T-helper 1 cell treated with Interleukin-12 subunit alpha and Interleukin-12 subunit beta and Interleukin-4 antibody, amounts not matched to agents 30 μg/mL and 1 μg/mL, for 36 hours (primary cell): ENCODE measurements at regions not wholly inside any gene's neighbourhood (a gene's known extent, or its start where the extent isn't known, plus 50 kb on each side); places are given as distances from the start of the nearest gene placed in this dataset.
"Not testable (repeated sequence)": the region's sequence is repeated elsewhere in the genome, so short reads cannot be mapped to it uniquely, and the experiment has no call there.

Experiments used
- H3K27ac Mint-ChIP-seq: one replicate; pipeline ENCODE4 v1.8.0; 2021; ENCODE audit warnings: mild to moderate bottlenecking, mixed read lengths
- H3K27me3 Mint-ChIP-seq: one replicate; pipeline ENCODE4 v1.8.0; 2021; ENCODE audit warnings: low read depth, mixed read lengths
- H3K36me3 Mint-ChIP-seq: one replicate; pipeline ENCODE4 v1.8.0; 2021; ENCODE audit warnings: low read depth, mixed read lengths
- H3K4me1 Mint-ChIP-seq: one replicate; pipeline ENCODE4 v1.8.0; 2021; ENCODE audit warnings: low read depth, mixed read lengths
- H3K4me3 Mint-ChIP-seq: one replicate; pipeline ENCODE4 v1.8.0; 2021; ENCODE audit warnings: mild to moderate bottlenecking, moderate library complexity, mixed read lengths
- H3K9me3 Mint-ChIP-seq: one replicate; pipeline ENCODE4 v1.8.0; 2021; ENCODE audit warnings: mixed read lengths

- not testable (repeated sequence) for H3K4me1 Mint-ChIP-seq, H3K36me3 Mint-ChIP-seq, H3K4me3 Mint-ChIP-seq, H3K27me3 Mint-ChIP-seq, H3K27ac Mint-ChIP-seq
- H3K9me3 Mint-ChIP-seq: peaks cover 47% of the 10 kb centered on the region
These were observed 3966.2 kb upstream of the OR11H1 start for GRCh38 chr22:11561744-11562143.

- H3K9me3 Mint-ChIP-seq: peaks cover 69% of the 10 kb centered on the region
These were observed 3959.0 kb upstream of the OR11H1 start for GRCh38 chr22:11568837-11569563.

GRCh38 chr22:11569564-11569940 is 3958.4 kb upstream of the OR11H1 start:
- H3K4me3 Mint-ChIP-seq, H3K4me1 Mint-ChIP-seq, H3K36me3 Mint-ChIP-seq, H3K27ac Mint-ChIP-seq, H3K27me3 Mint-ChIP-seq: not testable (repeated sequence)
- peaks cover 72% of the 10 kb centered on the region for H3K9me3 Mint-ChIP-seq

More at GRCh38 chr22:11568837-11569563, 3959.0 kb upstream of the OR11H1 start:
- H3K36me3 Mint-ChIP-seq, H3K4me3 Mint-ChIP-seq, H3K27me3 Mint-ChIP-seq, H3K4me1 Mint-ChIP-seq, H3K27ac Mint-ChIP-seq: not testable (repeated sequence)

GRCh38 chr22:11573154-11573553 is 3954.8 kb upstream of the OR11H1 start:
- not testable (repeated sequence) for H3K27ac Mint-ChIP-seq, H3K27me3 Mint-ChIP-seq, H3K4me3 Mint-ChIP-seq, H3K4me1 Mint-ChIP-seq, H3K36me3 Mint-ChIP-seq
- H3K9me3 Mint-ChIP-seq: peaks cover 79% of the 10 kb centered on the region

GRCh38 chr22:11574231-11574630 is 3953.8 kb upstream of the OR11H1 start:
- not testable (repeated sequence) for H3K4me1 Mint-ChIP-seq, H3K36me3 Mint-ChIP-seq, H3K4me3 Mint-ChIP-seq, H3K27me3 Mint-ChIP-seq, H3K27ac Mint-ChIP-seq
- H3K9me3 Mint-ChIP-seq: peaks cover 79% of the 10 kb centered on the region

- H3K36me3 Mint-ChIP-seq, H3K4me3 Mint-ChIP-seq, H3K4me1 Mint-ChIP-seq, H3K27ac Mint-ChIP-seq, H3K27me3 Mint-ChIP-seq: not testable (repeated sequence)
- H3K9me3 Mint-ChIP-seq: peaks cover 79% of the 10 kb centered on the region
These were observed 3953.3 kb upstream of the OR11H1 start for GRCh38 chr22:11574659-11575058.

GRCh38 chr22:11576740-11577139 is 3951.3 kb upstream of the OR11H1 start:
- H3K36me3 Mint-ChIP-seq, H3K27me3 Mint-ChIP-seq, H3K4me1 Mint-ChIP-seq, H3K27ac Mint-ChIP-seq, H3K4me3 Mint-ChIP-seq: not testable (repeated sequence)
- H3K9me3 Mint-ChIP-seq: peaks cover 81% of the 10 kb centered on the region

GRCh38 chr22:11578115-11578514 is 3949.9 kb upstream of the OR11H1 start:
- not testable (repeated sequence) for H3K27ac Mint-ChIP-seq, H3K36me3 Mint-ChIP-seq, H3K4me1 Mint-ChIP-seq, H3K27me3 Mint-ChIP-seq, H3K4me3 Mint-ChIP-seq
- peaks cover 80% of the 10 kb centered on the region for H3K9me3 Mint-ChIP-seq

GRCh38 chr22:11578551-11578950 is 3949.4 kb upstream of the OR11H1 start:
- not testable (repeated sequence) for H3K27ac Mint-ChIP-seq, H3K27me3 Mint-ChIP-seq, H3K4me3 Mint-ChIP-seq

GRCh38 chr22:11582048-11582447 is 3945.9 kb upstream of the OR11H1 start:
- not testable (repeated sequence) for H3K4me3 Mint-ChIP-seq, H3K27ac Mint-ChIP-seq, H3K27me3 Mint-ChIP-seq, H3K4me1 Mint-ChIP-seq, H3K36me3 Mint-ChIP-seq
- peaks cover 75% of the 10 kb centered on the region for H3K9me3 Mint-ChIP-seq

More at GRCh38 chr22:11578551-11578950, 3949.4 kb upstream of the OR11H1 start:
- not testable (repeated sequence) for H3K36me3 Mint-ChIP-seq, H3K4me1 Mint-ChIP-seq
- H3K9me3 Mint-ChIP-seq: peaks cover 81% of the 10 kb centered on the region

- not testable (repeated sequence) for H3K4me3 Mint-ChIP-seq, H3K4me1 Mint-ChIP-seq, H3K27ac Mint-ChIP-seq, H3K36me3 Mint-ChIP-seq, H3K27me3 Mint-ChIP-seq
- H3K9me3 Mint-ChIP-seq: peaks cover 67% of the 10 kb centered on the region
These were observed 3943.8 kb upstream of the OR11H1 start for GRCh38 chr22:11584231-11584630.

- not testable (repeated sequence) for H3K27me3 Mint-ChIP-seq, H3K27ac Mint-ChIP-seq, H3K4me1 Mint-ChIP-seq, H3K36me3 Mint-ChIP-seq, H3K4me3 Mint-ChIP-seq
- H3K9me3 Mint-ChIP-seq: peaks cover 73% of the 10 kb centered on the region
These were observed 3933.4 kb upstream of the OR11H1 start for GRCh38 chr22:11594552-11594951.

- peaks cover 65% of the 10 kb centered on the region for H3K9me3 Mint-ChIP-seq
- not testable (repeated sequence) for H3K27me3 Mint-ChIP-seq, H3K36me3 Mint-ChIP-seq, H3K4me3 Mint-ChIP-seq, H3K4me1 Mint-ChIP-seq, H3K27ac Mint-ChIP-seq
These were observed 3930.2 kb upstream of the OR11H1 start for GRCh38 chr22:11597666-11598358.

- Mint-ChIP-seq H3K4me1 (no peaks in the 10 kb centered on the region), H3K4me3 (no peak overlapping the region), H3K36me3 (peaks cover 7% of the 10 kb centered on the region), H3K9me3 (peaks cover 64% of the 10 kb centered on the region), H3K27ac (no peak overlapping the region), H3K27me3 (no peaks in the 10 kb centered on the region)
These were observed 3929.2 kb upstream of the OR11H1 start for GRCh38 chr22:11598492-11599440.

- H3K27me3 Mint-ChIP-seq, H3K36me3 Mint-ChIP-seq: not testable (repeated sequence)
- peaks cover 64% of the 10 kb centered on the region for H3K9me3 Mint-ChIP-seq
These were observed 3928.5 kb upstream of the OR11H1 start for GRCh38 chr22:11599456-11599855.

More at GRCh38 chr22:11599456-11599855, 3928.5 kb upstream of the OR11H1 start:
- not testable (repeated sequence) for H3K27ac Mint-ChIP-seq, H3K4me3 Mint-ChIP-seq, H3K4me1 Mint-ChIP-seq
